ENCODE measurements at regions not wholly inside any gene's neighbourhood (a gene's known extent, or its start where the extent isn't known, plus 50 kb on each side); places are given as distances from the start of the nearest gene placed in this dataset.

- no peak for DNase-seq
Measured at GRCh38 chr10:120960725-120961124, 109.6 kb downstream of the WDR11 start.

- peak in 1 of 58 donors; percentile 9 for DNase-seq
Measured at GRCh38 chr10:120961795-120962755, 110.9 kb downstream of the WDR11 start.

GRCh38 chr10:120962756-120963593, 111.8 kb downstream of the WDR11 start:
- DNase-seq, result peak in 29 of 58 donors; percentile 2 to 58 (median 25)

GRCh38 chr10:120963594-120964220, 112.5 kb downstream of the WDR11 start:
- no peak for DNase-seq

GRCh38 chr10:120966657-120967045, 115.5 kb downstream of the WDR11 start:
- DNase-seq, result no peak

GRCh38 chr10:120969219-120969645, 118.1 kb downstream of the WDR11 start:
- no peak for DNase-seq

GRCh38 chr10:120970595-120971529, 119.7 kb downstream of the WDR11 start:
- no peak for DNase-seq

GRCh38 chr10:120971671-120972070, 120.5 kb downstream of the WDR11 start:
- DNase-seq, result no peak

GRCh38 chr10:120972259-120972658, 121.1 kb downstream of the WDR11 start:
- DNase-seq, result no peak

GRCh38 chr10:120975072-120975867, 124.1 kb downstream of the WDR11 start:
- DNase-seq, result no peak

GRCh38 chr10:120975868-120976225, 124.7 kb downstream of the WDR11 start:
- no peak for DNase-seq

GRCh38 chr10:120977897-120978296, 126.7 kb downstream of the WDR11 start:
- no peak for DNase-seq

- DNase-seq, result no peak
Measured at GRCh38 chr10:120978589-120979252, 127.6 kb downstream of the WDR11 start.

GRCh38 chr10:120979435-120980278, 128.5 kb downstream of the WDR11 start:
- peak in 26 of 58 donors; percentile 3 to 59 (median 22) for DNase-seq

GRCh38 chr10:120980279-120981255, 129.4 kb downstream of the WDR11 start:
- peak in 1 of 58 donors; percentile 1 for DNase-seq

GRCh38 chr10:120981601-120982391, 130.6 kb downstream of the WDR11 start:
- DNase-seq, result no peak
